DND-41 (cell line): ENCODE measurements at regions not wholly inside any gene's neighbourhood (a gene's known extent, or its start where the extent isn't known, plus 50 kb on each side); places are given as distances from the start of the nearest gene placed in this dataset.

ENCODE experiments used
- ATAC-seq: fragments of 200-7000 bp; cut with Tn5 transposase; 3 replicates; pipeline ENCODE4 v1.9.1; 2021; ENCODE audit warnings: low read depth; ENCODE audit not compliant: insufficient read depth
- DNase-seq: peaks from one replicate; pipeline ENCODE4 v3.0.0-alpha.2; 2020
- H2AFZ ChIP-seq: 2 replicates; pipeline ENCODE4 v1.6.0; 2012; ENCODE audit warnings: low read depth, low read length
- H3K27ac ChIP-seq: 2 replicates; pipeline ENCODE4 v1.5.1; 2012; ENCODE audit warnings: low read length, inconsistent platforms
- H3K27me3 ChIP-seq: fragments of 200-600 bp; sonication (generic); 2 replicates; pipeline ENCODE4 v1.6.0; 2012; ENCODE audit warnings: low read length, mild to moderate bottlenecking, inconsistent platforms; ENCODE audit not compliant: insufficient read depth, poor library complexity
- H3K36me3 ChIP-seq: 2 replicates; pipeline ENCODE4 v1.5.1; 2012; ENCODE audit warnings: low read length, inconsistent platforms; ENCODE audit not compliant: insufficient read depth
- H3K4me1 ChIP-seq: 2 replicates; pipeline ENCODE4 v1.5.1; 2012; ENCODE audit warnings: mild to moderate bottlenecking, low read length; ENCODE audit not compliant: insufficient read depth
- H3K4me2 ChIP-seq: 2 replicates; pipeline ENCODE4 v1.6.0; 2012; ENCODE audit warnings: mild to moderate bottlenecking, moderate library complexity, low read length, inconsistent platforms; ENCODE audit not compliant: insufficient read depth
- H3K4me3 ChIP-seq, 2 experiments: fragments of 200-600 bp in 1 of 2; shearing (Covaris generic) in 1 of 2; 2 replicates each; pipeline ENCODE4 v1.5.1; 2012 to 2016; ENCODE audit warnings: inconsistent platforms in 2 of 2, low read length in 2 of 2, mild to moderate bottlenecking in 2 of 2, low read depth in 1 of 2, moderate library complexity in 1 of 2
- H3K79me2 ChIP-seq: 2 replicates; pipeline ENCODE4 v1.6.0; 2012; ENCODE audit warnings: low read length, inconsistent platforms; ENCODE audit not compliant: insufficient read depth
- H3K9ac ChIP-seq: 2 replicates; pipeline ENCODE4 v1.6.0; 2012; ENCODE audit warnings: low read depth, mild to moderate bottlenecking, inconsistent platforms, low read length, moderate library complexity
- H3K9me3 ChIP-seq: 2 replicates; pipeline ENCODE4 v1.5.1; 2012; ENCODE audit warnings: low read length, moderate library complexity, mild to moderate bottlenecking, inconsistent platforms; ENCODE audit not compliant: insufficient read depth, severe bottlenecking
- H4K20me1 ChIP-seq: 2 replicates; pipeline ENCODE4 v1.6.0; 2012; ENCODE audit warnings: low read length; ENCODE audit not compliant: insufficient read depth
- CTCF ChIP-seq: IDR thresholded peaks from 2 replicates; pipeline ENCODE4 v1.5.1; 2012; ENCODE audit warnings: borderline replicate concordance, low read length, moderate library complexity, mild to moderate bottlenecking; ENCODE audit not compliant: poor library complexity, severe bottlenecking; ENCODE audit errors: extremely low read depth
- EZH2 ChIP-seq: IDR thresholded peaks from 3 replicates; pipeline ENCODE4 v1.6.1; 2012; ENCODE audit warnings: borderline replicate concordance, low read depth, mild to moderate bottlenecking, moderate library complexity, low read length, inconsistent platforms; ENCODE audit not compliant: severe bottlenecking

- TF ChIP-seq EZH2 (no peak), CTCF (no peak)
- Histone ChIP-seq H3K27ac (no peak overlapping the region), H3K4me2 (no peak overlapping the region), H3K9ac (no peak overlapping the region), H3K4me1 (no peaks in the 10 kb centered on the region), H3K9me3 (no peaks in the 10 kb centered on the region), H3K4me3 (no peak overlapping the region), H3K27me3 (peaks cover 9% of the 10 kb centered on the region), H3K36me3 (no peaks in the 10 kb centered on the region), H3K79me2 (no peaks in the 10 kb centered on the region), H2AFZ (no peak overlapping the region), H4K20me1 (no peaks in the 10 kb centered on the region; the same call in 1 of the 2 replicates)
- DNase-seq: no peak
- ATAC-seq: no peak
These were observed 52.9 kb upstream of the HDDC2 start for GRCh38 chr6:125354649-125355048.

GRCh38 chr6:125356884-125357283 is 55.1 kb upstream of the HDDC2 start:
- TF ChIP-seq EZH2 (no peak), CTCF (no peak)
- no peak overlapping the region for H3K27ac ChIP-seq
- H4K20me1 ChIP-seq: no peaks in the 10 kb centered on the region
- no peak overlapping the region for H3K4me2 ChIP-seq
- no peak overlapping the region for H3K4me3 ChIP-seq
- H2AFZ ChIP-seq: no peak overlapping the region
- no peaks in the 10 kb centered on the region for H3K9me3 ChIP-seq
- H3K9ac ChIP-seq: no peak overlapping the region
- H3K4me1 ChIP-seq: no peaks in the 10 kb centered on the region
- peaks cover 9% of the 10 kb centered on the region for H3K27me3 ChIP-seq
- ATAC-seq: no peak
- H3K79me2 ChIP-seq: no peaks in the 10 kb centered on the region
- no peaks in the 10 kb centered on the region for H3K36me3 ChIP-seq
- DNase-seq: no peak

- Histone ChIP-seq H3K4me1 (no peaks in the 10 kb centered on the region), H3K9me3 (no peaks in the 10 kb centered on the region), H2AFZ (no peak overlapping the region), H3K9ac (no peak overlapping the region), H3K4me2 (no peak overlapping the region), H3K79me2 (no peaks in the 10 kb centered on the region), H4K20me1 (no peaks in the 10 kb centered on the region), H3K36me3 (no peaks in the 10 kb centered on the region), H3K27me3 (peaks cover 9% of the 10 kb centered on the region), H3K4me3 (no peak overlapping the region), H3K27ac (no peak overlapping the region)
- ATAC-seq (peak; percentile 57; the same call in 2 of the 3 replicates), DNase-seq (peak; percentile 7)
- no peak for TF ChIP-seq EZH2
- TF ChIP-seq CTCF: no peak
These were observed 55.9 kb upstream of the HDDC2 start for GRCh38 chr6:125357515-125358256.

- ATAC-seq (no peak), DNase-seq (no peak)
- Histone ChIP-seq H3K9ac (no peak overlapping the region), H3K79me2 (no peaks in the 10 kb centered on the region), H3K36me3 (no peaks in the 10 kb centered on the region), H3K4me2 (no peak overlapping the region), H3K4me3 (no peak overlapping the region), H4K20me1 (no peaks in the 10 kb centered on the region), H2AFZ (no peak overlapping the region), H3K9me3 (no peaks in the 10 kb centered on the region), H3K27me3 (peaks cover 9% of the 10 kb centered on the region), H3K27ac (no peak overlapping the region), H3K4me1 (no peaks in the 10 kb centered on the region)
- TF ChIP-seq CTCF (no peak), EZH2 (no peak)
These were observed 57.1 kb upstream of the HDDC2 start for GRCh38 chr6:125358898-125359297.
